Coronary artery (tissue), 2 donors: ENCODE measurements at regions not wholly inside any gene's neighbourhood (a gene's known extent, or its start where the extent isn't known, plus 50 kb on each side); places are given as distances from the start of the nearest gene placed in this dataset.

Experiments used
- DNase-seq: peaks from one replicate; pipeline ENCODE4 v3.0.0-alpha.2; 2017; ENCODE audit warnings: low spot score
- H3K27ac ChIP-seq, 2 donors: fragments of 200-600 bp; sonication (generic); one replicate each; pipeline ENCODE4 v1.5.1; 2016 to 2019
- H3K4me3 ChIP-seq: fragments of 200-600 bp; sonication (generic); 2 replicates; pipeline ENCODE4 v1.5.1; 2016; ENCODE audit warnings: mild to moderate bottlenecking, moderate library complexity
- CTCF ChIP-seq: fragments of 200-600 bp; sonication (generic); IDR thresholded peaks from one replicate; pipeline ENCODE4 v1.5.1; 2019; ENCODE audit warnings: antibody characterized with exemption

GRCh38 chr5:96197347-96197746 lies 235.7 kb upstream of the ELL2 start:
- no peak overlapping the region for H3K4me3 ChIP-seq
- peak overlapping the region in 1 of 2 donors; percentile 61 for H3K27ac ChIP-seq
- no peak for DNase-seq
- no peak for TF ChIP-seq CTCF

- H3K27ac ChIP-seq = peak overlapping the region in 1 of 2 donors; percentile 3
- TF ChIP-seq CTCF = no peak
- H3K4me3 ChIP-seq = no peak overlapping the region
- DNase-seq = no peak
These were observed 235.2 kb upstream of the ELL2 start for GRCh38 chr5:96196890-96197289.

- Histone ChIP-seq H3K4me3 (no peak overlapping the region), H3K27ac (peak overlapping the region in 1 of 2 donors; percentile 3)
- DNase-seq = no peak
- TF ChIP-seq CTCF = no peak
These were observed 234.8 kb upstream of the ELL2 start for GRCh38 chr5:96196407-96196806.

GRCh38 chr5:96195123-96195522 lies 233.5 kb upstream of the ELL2 start:
- no peak for DNase-seq
- Histone ChIP-seq H3K27ac (no peak overlapping the region), H3K4me3 (no peak overlapping the region)
- no peak for TF ChIP-seq CTCF

GRCh38 chr5:96194593-96194992 lies 232.9 kb upstream of the ELL2 start:
- no peak overlapping the region for H3K4me3 ChIP-seq
- no peak overlapping the region for H3K27ac ChIP-seq
- no peak for DNase-seq
- TF ChIP-seq CTCF = no peak

- DNase-seq = no peak
- no peak overlapping the region for H3K27ac ChIP-seq
- TF ChIP-seq CTCF = no peak
- no peak overlapping the region for H3K4me3 ChIP-seq
These were observed 232.3 kb upstream of the ELL2 start for GRCh38 chr5:96193946-96194345.

- TF ChIP-seq CTCF = no peak
- no peak for DNase-seq
- Histone ChIP-seq H3K4me3 (no peak overlapping the region), H3K27ac (no peak overlapping the region)
These were observed 228.3 kb upstream of the ELL2 start for GRCh38 chr5:96189987-96190386.
